ENCODE measurements at regions not wholly inside any gene's neighbourhood (a gene's known extent, or its start where the extent isn't known, plus 50 kb on each side); places are given as distances from the start of the nearest gene placed in this dataset.
"Not testable (repeated sequence)": the region's sequence is repeated elsewhere in the genome, so short reads cannot be mapped to it uniquely, and the experiment has no call there.

- DNase-seq (ENCODE audit: low spot score): no peak
- in situ Hi-C loops (cut with HindIII; ENCODE audit: low sequenced_read_pairs): no loop called here
Observed at GRCh38 chr12:83759906-83760305, 1073.2 kb downstream of the TMTC2 start.

- DNase-seq (ENCODE audit: low spot score): no peak
- in situ Hi-C loops (cut with HindIII; ENCODE audit: low sequenced_read_pairs): no loop called here
Observed at GRCh38 chr12:83758888-83759631, 1072.4 kb downstream of the TMTC2 start.

DNA sequence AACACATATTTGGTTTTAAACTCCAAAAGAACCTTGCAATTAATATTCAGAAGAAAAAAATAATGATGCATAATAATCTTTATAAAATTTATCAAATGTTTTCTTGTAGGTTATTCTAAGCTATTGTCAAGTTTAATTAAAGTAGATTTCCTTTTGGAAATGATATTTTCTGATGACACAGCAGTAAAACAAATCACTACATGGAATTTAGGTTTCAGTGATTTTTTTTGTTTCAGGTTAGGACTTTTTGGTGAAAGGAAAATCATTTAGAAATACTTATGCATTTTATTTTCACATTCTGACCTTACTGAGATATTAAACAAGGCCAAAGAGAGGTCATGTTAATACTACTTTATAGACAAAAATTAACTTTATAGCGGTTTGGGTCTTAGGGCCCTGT is 1067.2 kb downstream of the TMTC2 start:
- DNase-seq (ENCODE audit: low spot score): no peak
- in situ Hi-C loops (cut with HindIII; ENCODE audit: low sequenced_read_pairs): no loop called here

- no peak for DNase-seq (ENCODE audit: low spot score)
Observed at GRCh38 chr12:83753205-83753604, 1066.5 kb downstream of the TMTC2 start.

DNA sequence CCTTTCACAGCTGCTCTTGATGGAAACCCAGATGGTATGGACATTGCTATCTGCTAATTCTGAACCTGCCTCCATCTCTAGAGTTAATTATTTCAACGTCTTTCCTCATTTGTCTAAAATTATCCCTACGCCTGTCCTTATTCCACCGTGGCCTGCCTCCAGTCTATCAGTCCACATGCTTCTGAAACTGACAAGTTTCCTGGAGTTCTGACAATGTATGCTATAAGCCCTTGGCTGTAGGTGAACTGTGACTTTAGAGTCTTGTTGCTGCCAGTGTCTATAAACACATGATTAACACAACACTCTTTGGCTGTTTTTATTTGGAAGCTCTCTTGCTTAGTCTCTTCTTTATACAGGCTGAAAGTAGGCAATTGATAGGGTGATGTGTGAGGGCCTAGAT is 1052.9 kb downstream of the TMTC2 start:
- no peak for DNase-seq (ENCODE audit: low spot score)
- in situ Hi-C loops (cut with HindIII; ENCODE audit: low sequenced_read_pairs): no loop called here

More at GRCh38 chr12:83753205-83753604, 1066.5 kb downstream of the TMTC2 start:
- in situ Hi-C loops (cut with HindIII; ENCODE audit: low sequenced_read_pairs): no loop called here

DNA sequence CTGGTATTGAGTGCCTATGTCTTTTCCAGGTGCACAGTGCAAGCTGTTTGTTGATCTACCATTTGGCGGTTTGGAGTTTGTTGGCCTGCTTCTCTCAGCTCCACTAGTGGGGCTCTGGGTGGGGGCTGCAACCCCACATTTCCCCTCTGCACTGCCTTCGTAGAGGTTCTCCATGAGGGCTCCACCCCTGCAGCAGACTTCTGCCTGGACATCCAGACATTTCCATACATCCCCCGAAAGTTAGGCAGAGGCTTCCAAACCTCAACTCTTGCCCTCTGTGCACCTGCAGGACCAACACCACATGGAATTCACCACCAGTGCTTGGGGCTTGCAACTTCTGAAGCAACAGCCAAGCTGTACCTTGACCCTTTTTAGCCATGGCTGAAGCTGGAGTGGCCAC is 1024.1 kb downstream of the TMTC2 start:
- DNase-seq (ENCODE audit: low spot score): no peak
- in situ Hi-C loops (cut with HindIII; ENCODE audit: low sequenced_read_pairs): no loop called here

DNA sequence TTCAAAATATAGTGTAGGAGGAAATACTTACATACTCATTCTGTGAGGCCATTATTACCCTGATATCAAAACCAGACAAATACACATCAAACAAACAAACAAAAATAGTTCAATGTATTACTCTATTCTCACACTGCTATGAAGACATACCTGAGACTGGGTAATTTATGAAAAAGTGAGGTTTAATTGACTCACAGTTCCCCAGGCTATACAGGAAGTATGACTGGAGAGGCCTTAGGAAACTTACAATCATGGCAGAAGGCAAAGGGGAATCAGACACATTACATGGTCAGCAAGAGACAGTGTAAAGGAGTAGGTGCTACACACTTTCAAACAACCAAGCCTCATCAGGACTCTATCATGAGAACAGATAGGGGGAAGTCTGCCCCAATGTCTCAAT is 1023.2 kb downstream of the TMTC2 start:
- in situ Hi-C loops (cut with HindIII; ENCODE audit: low sequenced_read_pairs): no loop called here
- DNase-seq (ENCODE audit: low spot score): no peak

- no peak for DNase-seq (ENCODE audit: low spot score)
- in situ Hi-C loops (cut with HindIII; ENCODE audit: low sequenced_read_pairs): no loop called here
Observed at GRCh38 chr12:83700838-83701237, 1014.1 kb downstream of the TMTC2 start.

- in situ Hi-C loops (cut with HindIII; ENCODE audit: low sequenced_read_pairs); DNase-seq (ENCODE audit: low spot score): not testable (repeated sequence)
Observed at GRCh38 chr12:83696311-83696710, 1009.6 kb downstream of the TMTC2 start.

DNA sequence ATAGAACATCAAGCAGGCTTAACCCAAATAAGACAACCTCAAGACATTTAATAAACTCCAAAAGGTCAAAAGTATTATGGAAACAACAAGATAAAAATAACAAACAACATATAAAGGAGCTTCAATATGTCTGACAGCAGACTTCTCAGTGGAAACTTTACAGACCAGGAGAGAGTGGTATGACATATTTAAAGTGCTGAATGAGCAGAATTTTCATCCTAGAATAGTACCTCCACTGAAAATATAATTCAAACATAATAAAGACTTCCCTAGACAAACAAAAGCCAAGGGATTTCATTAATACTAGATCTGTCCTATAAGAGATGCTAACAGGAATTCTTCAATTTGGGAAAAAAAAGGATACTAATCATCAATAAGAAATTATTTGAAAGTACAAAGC is 1005.0 kb downstream of the TMTC2 start:
- in situ Hi-C loops (cut with HindIII; ENCODE audit: low sequenced_read_pairs): no loop called here
- no peak for DNase-seq (ENCODE audit: low spot score)

DNA sequence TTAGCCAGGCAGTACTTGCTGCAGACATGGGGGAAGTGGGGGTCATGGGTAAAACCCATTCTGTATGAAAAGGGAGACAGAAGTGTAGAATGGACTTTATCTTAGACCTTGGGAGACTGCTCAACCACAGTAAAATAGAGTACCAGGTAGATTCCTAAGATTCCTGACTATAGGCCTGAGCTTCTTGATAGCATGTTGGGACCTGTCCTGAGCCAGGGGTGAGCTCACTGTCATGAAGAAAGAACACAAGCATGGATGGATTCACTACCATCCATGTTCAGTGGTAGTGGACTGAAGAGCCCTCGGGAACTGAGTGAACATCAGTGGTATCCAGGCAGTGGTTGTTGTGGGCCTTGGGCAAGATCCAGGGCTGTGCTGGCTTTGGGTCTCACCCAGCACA is 1003.8 kb downstream of the TMTC2 start:
- DNase-seq (ENCODE audit: low spot score): no peak
- in situ Hi-C loops (cut with HindIII; ENCODE audit: low sequenced_read_pairs): no loop called here

DNA sequence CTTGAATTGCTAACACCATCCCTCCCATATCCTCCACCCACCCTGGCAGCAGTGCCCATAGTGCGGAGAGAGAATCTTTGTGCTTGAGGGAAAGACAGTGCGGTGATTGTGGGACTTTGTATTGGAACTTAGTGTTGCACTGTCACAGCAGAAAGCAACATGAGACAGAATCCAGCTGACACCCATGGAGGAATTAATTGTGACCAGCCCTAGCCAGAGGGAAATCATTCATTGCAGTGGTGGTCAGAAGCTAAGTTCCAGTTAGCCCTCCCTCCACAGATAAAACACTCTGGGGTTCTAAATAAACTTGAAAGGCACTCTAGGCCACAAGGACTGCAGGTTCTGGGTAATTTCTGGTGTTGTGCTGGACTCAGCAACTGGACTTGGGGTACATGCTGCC is 1002.6 kb downstream of the TMTC2 start:
- no peak for DNase-seq (ENCODE audit: low spot score)
- in situ Hi-C loops (cut with HindIII; ENCODE audit: low sequenced_read_pairs): no loop called here

- in situ Hi-C loops (cut with HindIII; ENCODE audit: low sequenced_read_pairs): no loop called here
- no peak for DNase-seq (ENCODE audit: low spot score)
Observed at GRCh38 chr12:83676781-83677295, 990.1 kb downstream of the TMTC2 start.

DNA sequence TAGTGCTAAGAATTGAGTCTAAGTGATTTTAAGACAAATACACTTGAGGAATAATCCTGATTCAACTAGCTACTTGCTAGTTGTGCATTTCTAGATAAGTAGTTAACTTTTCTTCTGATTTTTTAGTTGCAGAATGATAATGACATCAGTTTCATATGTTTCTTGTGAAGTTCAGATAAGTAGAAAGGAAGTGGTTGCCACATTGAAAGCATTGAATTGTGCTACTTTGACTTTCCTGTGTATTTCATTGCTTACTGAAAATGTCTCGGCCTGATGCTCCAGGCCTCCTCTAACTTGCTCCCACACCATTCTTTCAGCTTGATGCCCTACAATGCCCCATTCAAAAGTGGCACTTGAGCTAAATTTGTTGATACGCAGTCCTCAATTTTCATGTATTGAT is 980.0 kb downstream of the TMTC2 start:
- in situ Hi-C loops (cut with HindIII; ENCODE audit: low sequenced_read_pairs): no loop called here
- DNase-seq (ENCODE audit: low spot score): no peak

DNA sequence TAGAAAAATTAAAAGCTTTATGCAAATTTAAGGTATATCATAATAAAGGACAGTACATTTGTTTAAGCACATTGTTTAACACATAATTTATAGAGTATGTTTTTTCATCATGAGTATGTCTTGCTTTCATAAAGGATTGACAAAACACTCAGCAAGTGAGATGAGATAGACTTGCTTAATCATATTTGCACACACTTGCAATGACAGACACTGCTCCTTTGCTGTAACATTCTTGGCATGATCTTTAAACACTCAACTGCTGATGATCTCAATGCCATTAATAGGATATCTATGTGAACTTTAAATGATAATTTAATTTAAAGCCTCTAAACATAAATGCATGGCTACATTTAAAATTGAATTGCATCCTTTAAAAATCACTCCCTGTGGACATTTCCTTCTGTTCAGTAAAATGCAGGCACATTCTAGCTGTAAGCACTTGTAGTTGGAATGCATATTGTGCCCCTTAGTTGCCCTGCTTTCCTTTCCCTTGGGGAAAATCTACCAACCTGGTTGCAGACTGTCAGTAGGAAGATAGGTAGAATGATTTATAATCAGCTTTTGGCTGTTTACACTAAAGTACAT is 979.0 kb downstream of the TMTC2 start:
- in situ Hi-C loops (cut with HindIII; ENCODE audit: low sequenced_read_pairs): no loop called here
- no peak for DNase-seq (ENCODE audit: low spot score)

GRCh38 chr12:83664650-83665049 is 977.9 kb downstream of the TMTC2 start:
- in situ Hi-C loops (cut with HindIII; ENCODE audit: low sequenced_read_pairs): no loop called here
- no peak for DNase-seq (ENCODE audit: low spot score)

DNA sequence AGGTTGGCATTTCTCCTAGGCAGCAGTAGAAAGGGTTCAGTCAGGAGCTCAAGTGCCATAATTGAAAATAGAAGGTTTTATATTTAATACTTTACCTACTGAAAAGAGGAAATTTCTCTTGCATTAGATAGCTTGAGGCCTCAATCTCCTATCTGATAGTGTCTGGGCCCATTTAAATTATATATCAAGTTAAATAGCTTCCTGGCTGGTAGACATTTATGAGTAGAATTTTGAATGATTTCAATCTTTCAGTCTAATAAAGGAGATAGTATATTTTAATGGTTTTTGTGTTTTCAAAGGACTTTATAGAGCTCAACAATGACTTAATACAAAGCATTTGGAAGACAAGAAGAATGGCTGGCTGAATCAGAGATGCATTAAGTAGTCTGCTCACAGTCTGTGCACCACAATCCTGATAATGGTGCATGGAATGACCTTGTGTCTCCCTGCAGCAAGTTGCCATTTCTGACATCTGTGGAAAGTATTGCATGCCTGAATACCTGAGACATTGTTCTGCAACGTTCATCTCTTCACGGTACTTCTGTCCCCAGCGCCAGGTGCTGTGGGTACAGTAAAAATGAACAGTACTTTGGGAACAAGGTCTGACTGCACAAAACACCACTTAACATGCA is 974.1 kb downstream of the TMTC2 start:
- no peak for DNase-seq (ENCODE audit: low spot score)
- in situ Hi-C loops (cut with HindIII; ENCODE audit: low sequenced_read_pairs): no loop called here

- in situ Hi-C loops (cut with HindIII; ENCODE audit: low sequenced_read_pairs): no loop called here
- DNase-seq (ENCODE audit: low spot score): no peak
Observed at GRCh38 chr12:83659321-83659720, 972.6 kb downstream of the TMTC2 start.

DNA sequence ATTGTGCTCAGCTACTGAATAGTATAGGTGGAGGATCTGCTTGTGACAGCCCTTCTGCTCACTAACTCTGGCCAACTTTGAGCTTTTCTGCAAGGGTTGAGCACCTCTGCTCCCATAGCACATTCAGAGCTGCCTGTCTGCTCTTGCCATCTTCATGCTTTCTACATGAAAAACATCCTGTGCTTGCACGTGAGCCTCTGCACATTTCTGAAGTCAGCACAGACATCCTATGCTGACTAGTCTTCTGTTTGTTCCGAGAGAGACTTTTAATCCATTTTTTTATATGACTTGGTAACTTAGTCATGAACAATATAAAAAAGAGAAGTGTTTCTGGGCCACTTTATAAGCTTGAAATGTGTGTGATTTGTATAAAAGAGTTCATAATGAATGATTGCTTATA is 969.3 kb downstream of the TMTC2 start:
- no peak for DNase-seq (ENCODE audit: low spot score)
- in situ Hi-C loops (cut with HindIII; ENCODE audit: low sequenced_read_pairs): no loop called here

DNA sequence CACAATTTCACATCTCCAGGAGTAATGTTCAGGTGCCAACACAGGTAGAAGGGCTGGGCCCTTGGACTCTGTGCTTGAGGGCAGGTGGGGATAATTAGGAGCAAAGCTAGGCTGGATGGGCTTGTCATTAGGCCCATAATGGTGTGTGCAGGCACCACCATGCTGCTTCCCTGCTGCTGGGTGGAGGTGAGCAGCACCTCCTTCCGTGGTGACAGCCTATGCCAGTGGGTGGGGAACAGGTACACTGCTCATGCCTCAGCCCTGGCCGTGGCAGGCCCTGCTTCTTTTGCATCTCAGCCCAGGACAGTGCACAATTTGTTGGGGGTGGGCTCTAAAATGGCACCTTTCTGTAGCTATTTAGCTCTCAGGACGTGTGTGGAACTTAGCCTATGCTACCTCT is 955.5 kb downstream of the TMTC2 start:
- no peak for DNase-seq (ENCODE audit: low spot score)
- in situ Hi-C loops (cut with HindIII; ENCODE audit: low sequenced_read_pairs): no loop called here

DNA sequence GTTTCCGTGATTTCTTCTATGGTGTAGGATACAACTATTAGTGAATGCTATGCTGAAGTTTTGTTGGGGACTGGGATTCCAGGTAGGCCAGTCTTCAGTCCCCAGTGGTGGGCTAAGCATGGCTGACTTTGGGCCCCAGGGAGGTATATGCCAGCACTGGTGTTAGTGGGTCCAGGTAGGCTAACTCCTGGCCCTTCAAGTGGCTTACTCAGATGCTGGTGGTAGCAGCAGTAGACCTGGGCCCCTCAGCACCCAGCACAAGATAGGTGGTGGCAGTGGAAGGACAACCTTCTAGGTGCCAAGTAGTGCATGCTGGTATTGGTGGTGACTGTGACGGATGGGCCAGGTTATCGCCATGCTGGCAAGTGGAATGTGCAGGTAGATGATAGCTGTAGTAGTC is 955.1 kb downstream of the TMTC2 start:
- in situ Hi-C loops (cut with HindIII; ENCODE audit: low sequenced_read_pairs): no loop called here

More for the DNA sequence above, 955.1 kb downstream of the TMTC2 start:
- no peak for DNase-seq (ENCODE audit: low spot score)

Data from G401 (cell line).